GM23338 (cell line): ENCODE measurements at regions not wholly inside any gene's neighbourhood (a gene's known extent, or its start where the extent isn't known, plus 50 kb on each side); places are given as distances from the start of the nearest gene placed in this dataset.

ENCODE experiments used
- ATAC-seq: fragments of 200-7000 bp; cut with Tn5 transposase; 3 replicates; pipeline ENCODE4 v1.9.1; 2020
- DNase-seq: peaks from one replicate; pipeline ENCODE4 v3.0.0-alpha.2; 2015; ENCODE audit warnings: low spot score
- H2AFZ ChIP-seq: fragments of 200-600 bp; sonication (generic); 2 replicates; pipeline ENCODE4 v1.8.0; 2016; ENCODE audit warnings: antibody characterized with exemption, mild to moderate bottlenecking, moderate library complexity
- H3F3A ChIP-seq: fragments of 200-600 bp; sonication (generic); replicated peaks from 2 replicates; pipeline ENCODE4 v1.8.0; 2017; ENCODE audit warnings: antibody characterized with exemption, mixed run types, low read depth
- H3K27ac ChIP-seq: fragments of 200-600 bp; sonication (generic); 2 replicates; pipeline ENCODE4 v1.6.1; 2016; ENCODE audit warnings: low read depth
- H3K27me3 ChIP-seq: fragments of 200-600 bp; sonication (generic); 2 replicates; pipeline ENCODE4 v1.8.0; 2016; ENCODE audit warnings: mild to moderate bottlenecking, mixed run types, moderate library complexity; ENCODE audit not compliant: insufficient read depth
- H3K36me3 ChIP-seq: fragments of 200-600 bp; sonication (generic); 2 replicates; pipeline ENCODE4 v1.8.0; 2016; ENCODE audit warnings: mild to moderate bottlenecking; ENCODE audit not compliant: insufficient read depth
- H3K4me1 ChIP-seq: fragments of 200-600 bp; sonication (generic); 2 replicates; pipeline ENCODE4 v1.8.0; 2016; ENCODE audit warnings: mild to moderate bottlenecking, moderate library complexity; ENCODE audit not compliant: insufficient read depth
- H3K4me2 ChIP-seq: fragments of 200-600 bp; sonication (generic); 2 replicates; pipeline ENCODE4 v1.7.1; 2017; ENCODE audit warnings: mixed run types
- H3K4me3 ChIP-seq: fragments of 200-600 bp; sonication (generic); 2 replicates; pipeline ENCODE4 v1.6.1; 2016; ENCODE audit warnings: mixed run types
- H3K79me2 ChIP-seq: fragments of 200-600 bp; sonication (generic); replicated peaks from 2 replicates; pipeline ENCODE4 v1.8.0; 2017; ENCODE audit warnings: mild to moderate bottlenecking; ENCODE audit not compliant: insufficient read depth
- H3K9me2 ChIP-seq: fragments of 200-600 bp; sonication (generic); 2 replicates; pipeline ENCODE4 v1.8.0; 2017; ENCODE audit not compliant: insufficient read depth
- H4K20me1 ChIP-seq: fragments of 200-600 bp; sonication (generic); replicated peaks from 2 replicates; pipeline ENCODE4 v1.8.0; 2017; ENCODE audit warnings: mild to moderate bottlenecking; ENCODE audit not compliant: insufficient read depth
- H3K27ac Mint-ChIP-seq: 2 replicates; pipeline ENCODE4 v1.8.0; 2020; ENCODE audit warnings: inconsistent platforms, mild to moderate bottlenecking, moderate library complexity, mixed read lengths
- H3K27me3 Mint-ChIP-seq: 3 replicates; pipeline ENCODE4 v1.8.0; 2022; ENCODE audit warnings: low read depth, mild to moderate bottlenecking, moderate library complexity, mixed read lengths, inconsistent platforms; ENCODE audit not compliant: insufficient read depth, poor library complexity
- H3K36me3 Mint-ChIP-seq: 3 replicates; pipeline ENCODE4 v1.8.0; 2021; ENCODE audit warnings: low read depth, mild to moderate bottlenecking, inconsistent platforms, moderate library complexity, mixed read lengths
- H3K4me1 Mint-ChIP-seq: 3 replicates; pipeline ENCODE4 v1.8.0; 2020; ENCODE audit warnings: mild to moderate bottlenecking, inconsistent platforms, mixed read lengths
- H3K4me3 Mint-ChIP-seq: 3 replicates; pipeline ENCODE4 v1.8.0; 2021; ENCODE audit warnings: moderate library complexity, mild to moderate bottlenecking, inconsistent platforms, mixed read lengths
- H3K9me3 Mint-ChIP-seq: 3 replicates; pipeline ENCODE4 v1.8.0; 2020; ENCODE audit warnings: moderate library complexity, mild to moderate bottlenecking, inconsistent platforms, mixed read lengths
- CREB1 ChIP-seq: fragments of 250-450 bp; sonication (Bioruptor Pico); IDR thresholded peaks from 2 replicates; pipeline ENCODE4 v1.5.0; 2020; ENCODE audit warnings: low read depth, mild to moderate bottlenecking, moderate library complexity
- NANOG ChIP-seq: IDR thresholded peaks from 2 replicates; pipeline ENCODE4 v1.6.1; 2016; ENCODE audit warnings: antibody characterized with exemption, borderline replicate concordance
- STAT1 ChIP-seq: IDR thresholded peaks from one replicate; pipeline ENCODE4 v1.6.1; 2016; ENCODE audit warnings: antibody characterized with exemption; ENCODE audit not compliant: unreplicated experiment
- ZNF331 ChIP-seq: fragments of 250-450 bp; sonication (Bioruptor Pico); IDR thresholded peaks from 2 replicates; pipeline ENCODE4 v1.5.0; 2020; ENCODE audit warnings: low read depth, mild to moderate bottlenecking, moderate library complexity
- ZNF462 ChIP-seq: fragments of 250-450 bp; sonication (Bioruptor Pico); IDR thresholded peaks from 2 replicates; pipeline ENCODE4 v1.5.0; 2020; ENCODE audit warnings: mild to moderate bottlenecking, moderate library complexity
- TF ChIP-seq, protein P1 (sequence below), 2 experiments: fragments of 200-600 bp in 1 of 2; sonication (generic) in 1 of 2; conservative IDR thresholded peaks; 2 replicates each; pipeline versions ENCODE4 v1.5.1 to v1.6.1; 2016 to 2017; ENCODE audit warnings: antibody characterized with exemption in 2 of 2, low read depth in 2 of 2, mild to moderate bottlenecking in 2 of 2, moderate library complexity in 1 of 2
- TF ChIP-seq, protein P2 (sequence below): IDR thresholded peaks from 2 replicates; pipeline ENCODE4 v1.6.1; 2016; ENCODE audit warnings: antibody characterized with exemption

- Histone ChIP-seq H3K27ac (no peak overlapping the region), H3K27me3 (no peaks in the 10 kb centered on the region), H3F3A (peaks cover 18% of the 10 kb centered on the region), H2AFZ (no peak overlapping the region), H3K4me2 (peak overlapping the region; percentile 66), H3K36me3 (no peaks in the 10 kb centered on the region), H4K20me1 (no peaks in the 10 kb centered on the region), H3K79me2 (no peaks in the 10 kb centered on the region), H3K9me2 (no peaks in the 10 kb centered on the region), H3K4me3 (no peak overlapping the region), H3K4me1 (peaks cover 54% of the 10 kb centered on the region)
- no peaks in the 10 kb centered on the region; the same call in 1 of the 3 replicates for H3K9me3 Mint-ChIP-seq
- TF ChIP-seq NANOG, result no peak
- no peak for TF ChIP-seq STAT1
- H3K4me3 Mint-ChIP-seq, result no peak overlapping the region
- no peak for DNase-seq
- peaks cover 50% of the 10 kb centered on the region for H3K4me1 Mint-ChIP-seq
- H3K27ac Mint-ChIP-seq, result no peak overlapping the region
- peaks cover 9% of the 10 kb centered on the region for H3K27me3 Mint-ChIP-seq
- ATAC-seq, result no peak
- no peaks in the 10 kb centered on the region; the same call in 2 of the 3 replicates for H3K36me3 Mint-ChIP-seq
Measured at GRCh38 chr2:128488434-128488833, 169.8 kb upstream of the HS6ST1 start.

DNA sequence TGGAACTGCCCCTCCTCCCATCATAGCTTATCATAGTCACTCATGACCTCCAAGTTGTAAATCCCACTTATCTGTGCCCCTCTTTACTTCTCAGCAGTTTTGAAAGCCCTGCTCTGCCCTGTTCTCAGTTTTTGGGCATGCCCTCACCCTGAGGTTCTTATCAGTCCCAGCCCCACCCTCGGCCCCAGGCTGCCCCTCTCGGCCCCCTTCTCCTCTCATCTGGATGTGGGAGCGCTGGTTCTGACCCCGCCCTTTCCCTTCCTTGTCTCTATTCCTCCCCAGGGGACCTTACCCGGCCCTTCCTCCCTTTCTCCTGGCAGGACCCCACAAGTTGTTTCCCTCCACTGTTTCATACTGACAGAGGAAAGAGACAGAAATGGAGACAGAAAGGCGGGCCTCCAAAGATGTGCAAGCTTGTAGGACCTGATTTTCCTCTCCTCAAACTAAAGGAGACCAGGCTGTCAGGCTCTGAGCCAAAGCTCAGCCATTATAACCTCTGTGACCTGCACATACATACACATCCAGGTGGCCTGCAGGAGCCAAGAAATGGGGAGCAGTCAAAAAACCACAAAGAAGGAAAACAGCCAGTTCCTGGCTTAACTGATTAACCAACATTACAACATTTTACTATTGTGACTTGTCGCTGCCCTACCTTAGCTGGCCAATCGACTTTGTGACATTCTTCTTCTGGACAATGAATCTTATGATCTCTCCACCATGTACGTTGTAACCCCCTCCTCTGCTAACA, 171.0 kb upstream of the HS6ST1 start:
- H3K4me2 ChIP-seq, result peak overlapping the region; percentile 66
- no peak overlapping the region for H3K4me3 Mint-ChIP-seq
- H3K4me1 Mint-ChIP-seq, result peaks cover 61% of the 10 kb centered on the region
- peaks cover 4% of the 10 kb centered on the region; the same call in 2 of the 3 replicates for H3K9me3 Mint-ChIP-seq
- H3K36me3 ChIP-seq, result no peaks in the 10 kb centered on the region
- H4K20me1 ChIP-seq, result no peaks in the 10 kb centered on the region
- no peak overlapping the region for H3K4me3 ChIP-seq
- peaks cover 61% of the 10 kb centered on the region for H3K4me1 ChIP-seq
- peaks cover 9% of the 10 kb centered on the region for H3K27me3 Mint-ChIP-seq
- H3K27ac Mint-ChIP-seq, result no peak overlapping the region
- TF ChIP-seq, protein P1, sequence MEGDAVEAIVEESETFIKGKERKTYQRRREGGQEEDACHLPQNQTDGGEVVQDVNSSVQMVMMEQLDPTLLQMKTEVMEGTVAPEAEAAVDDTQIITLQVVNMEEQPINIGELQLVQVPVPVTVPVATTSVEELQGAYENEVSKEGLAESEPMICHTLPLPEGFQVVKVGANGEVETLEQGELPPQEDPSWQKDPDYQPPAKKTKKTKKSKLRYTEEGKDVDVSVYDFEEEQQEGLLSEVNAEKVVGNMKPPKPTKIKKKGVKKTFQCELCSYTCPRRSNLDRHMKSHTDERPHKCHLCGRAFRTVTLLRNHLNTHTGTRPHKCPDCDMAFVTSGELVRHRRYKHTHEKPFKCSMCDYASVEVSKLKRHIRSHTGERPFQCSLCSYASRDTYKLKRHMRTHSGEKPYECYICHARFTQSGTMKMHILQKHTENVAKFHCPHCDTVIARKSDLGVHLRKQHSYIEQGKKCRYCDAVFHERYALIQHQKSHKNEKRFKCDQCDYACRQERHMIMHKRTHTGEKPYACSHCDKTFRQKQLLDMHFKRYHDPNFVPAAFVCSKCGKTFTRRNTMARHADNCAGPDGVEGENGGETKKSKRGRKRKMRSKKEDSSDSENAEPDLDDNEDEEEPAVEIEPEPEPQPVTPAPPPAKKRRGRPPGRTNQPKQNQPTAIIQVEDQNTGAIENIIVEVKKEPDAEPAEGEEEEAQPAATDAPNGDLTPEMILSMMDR (conservative IDR thresholded peaks at IDR 0.05; ENCODE audit: low read depth in 2 of 2), result no peak
- TF ChIP-seq ZNF331 (CRISPR knock-in tag) (no peak), CREB1 (CRISPR knock-in tag) (no peak)
- H3K27ac ChIP-seq, result no peak overlapping the region
- no peaks in the 10 kb centered on the region for H3K9me2 ChIP-seq
- peaks cover 3% of the 10 kb centered on the region for H3K36me3 Mint-ChIP-seq
- peaks cover 18% of the 10 kb centered on the region for H3F3A ChIP-seq
- ATAC-seq (no peak), DNase-seq (peak; percentile 13)
- no peaks in the 10 kb centered on the region; the same call in 1 of the 2 replicates for H3K27me3 ChIP-seq
- no peak overlapping the region for H2AFZ ChIP-seq
- H3K79me2 ChIP-seq, result no peaks in the 10 kb centered on the region

- Histone ChIP-seq H3K9me2 (no peaks in the 10 kb centered on the region), H3K36me3 (no peaks in the 10 kb centered on the region), H3F3A (peaks cover 18% of the 10 kb centered on the region), H2AFZ (no peak overlapping the region), H3K4me2 (peak overlapping the region; percentile 66; the same call in 1 of the 2 replicates), H3K27me3 (no peaks in the 10 kb centered on the region; the same call in 1 of the 2 replicates), H4K20me1 (no peaks in the 10 kb centered on the region), H3K79me2 (no peaks in the 10 kb centered on the region), H3K27ac (no peak overlapping the region), H3K4me3 (no peak overlapping the region), H3K4me1 (peaks cover 61% of the 10 kb centered on the region)
- Mint-ChIP-seq H3K4me3 (no peak overlapping the region; the same call in 2 of the 3 replicates), H3K27me3 (peaks cover 9% of the 10 kb centered on the region), H3K9me3 (peaks cover 4% of the 10 kb centered on the region; the same call in 2 of the 3 replicates), H3K4me1 (peaks cover 62% of the 10 kb centered on the region), H3K36me3 (peaks cover 3% of the 10 kb centered on the region), H3K27ac (no peak overlapping the region)
- ATAC-seq (no peak), DNase-seq (no peak)
- TF ChIP-seq ZNF462, result no peak
- TF ChIP-seq, protein P2, sequence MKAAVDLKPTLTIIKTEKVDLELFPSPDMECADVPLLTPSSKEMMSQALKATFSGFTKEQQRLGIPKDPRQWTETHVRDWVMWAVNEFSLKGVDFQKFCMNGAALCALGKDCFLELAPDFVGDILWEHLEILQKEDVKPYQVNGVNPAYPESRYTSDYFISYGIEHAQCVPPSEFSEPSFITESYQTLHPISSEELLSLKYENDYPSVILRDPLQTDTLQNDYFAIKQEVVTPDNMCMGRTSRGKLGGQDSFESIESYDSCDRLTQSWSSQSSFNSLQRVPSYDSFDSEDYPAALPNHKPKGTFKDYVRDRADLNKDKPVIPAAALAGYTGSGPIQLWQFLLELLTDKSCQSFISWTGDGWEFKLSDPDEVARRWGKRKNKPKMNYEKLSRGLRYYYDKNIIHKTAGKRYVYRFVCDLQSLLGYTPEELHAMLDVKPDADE, result no peak
Measured at GRCh38 chr2:128490321-128490720, 171.7 kb upstream of the HS6ST1 start.
